ENCODE measurements at regions not wholly inside any gene's neighbourhood (a gene's known extent, or its start where the extent isn't known, plus 50 kb on each side); places are given as distances from the start of the nearest gene placed in this dataset.

- Histone ChIP-seq H3K9me3 (ENCODE audit: control insufficient read depth in 1 of 2, low read length in 2 of 2) (peaks cover 0 to 6% of the 10 kb centered on the region in 2 donors), H3K4me3 (ENCODE audit: low read depth in 1 of 2, low read length in 2 of 2) (no peak overlapping the region), H3K4me1 (ENCODE audit: control insufficient read depth in 1 of 2, insufficient read depth in 2 of 2, low read length in 2 of 2) (no peaks in the 10 kb centered on the region), H3K27me3 (ENCODE audit: low read depth, low read length) (no peaks in the 10 kb centered on the region), H3K36me3 (ENCODE audit: control insufficient read depth in 1 of 2, insufficient read depth in 2 of 2, low read length in 2 of 2) (no peaks in the 10 kb centered on the region), H3K27ac (ENCODE audit: low read length) (no peak overlapping the region)
These were observed 104.9 kb upstream of the SOD3 start for GRCh38 chr4:24690436-24690835.

DNA sequence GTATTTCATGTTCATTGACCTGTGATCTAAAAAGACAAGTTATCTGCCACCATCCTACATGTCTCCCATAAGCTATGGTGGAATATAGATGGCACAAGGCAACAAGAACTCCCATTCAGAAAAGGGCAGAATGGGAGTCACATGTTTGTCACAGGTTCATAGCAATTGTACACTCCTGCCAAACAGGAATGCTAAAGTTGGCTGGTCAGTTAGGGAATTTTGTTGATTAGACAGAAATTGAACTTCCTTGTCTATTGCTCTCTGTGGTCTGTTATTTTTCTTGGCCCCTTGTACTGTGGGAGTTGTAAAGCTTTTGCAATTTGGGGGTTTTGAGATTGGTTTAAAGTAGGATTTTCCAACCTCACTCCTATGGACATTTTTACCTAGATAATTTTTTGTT lies 101.7 kb upstream of the SOD3 start:
- Histone ChIP-seq H3K4me3 (ENCODE audit: low read depth in 1 of 2, low read length in 2 of 2) (no peak overlapping the region), H3K27me3 (ENCODE audit: low read depth, low read length) (no peaks in the 10 kb centered on the region), H3K36me3 (ENCODE audit: control insufficient read depth in 1 of 2, insufficient read depth in 2 of 2, low read length in 2 of 2) (no peaks in the 10 kb centered on the region), H3K27ac (ENCODE audit: low read length) (no peak overlapping the region), H3K4me1 (ENCODE audit: control insufficient read depth in 1 of 2, insufficient read depth in 2 of 2, low read length in 2 of 2) (no peaks in the 10 kb centered on the region), H3K9me3 (ENCODE audit: control insufficient read depth in 1 of 2, low read length in 2 of 2) (peaks cover 0 to 6% of the 10 kb centered on the region in 2 donors)

- Histone ChIP-seq H3K27ac (ENCODE audit: low read length) (no peak overlapping the region), H3K4me3 (ENCODE audit: low read depth in 1 of 2, low read length in 2 of 2) (no peak overlapping the region), H3K27me3 (ENCODE audit: low read depth, low read length) (no peaks in the 10 kb centered on the region), H3K9me3 (ENCODE audit: control insufficient read depth in 1 of 2, low read length in 2 of 2) (no peaks in the 10 kb centered on the region), H3K36me3 (ENCODE audit: control insufficient read depth in 1 of 2, insufficient read depth in 2 of 2, low read length in 2 of 2) (no peaks in the 10 kb centered on the region), H3K4me1 (ENCODE audit: control insufficient read depth in 1 of 2, insufficient read depth in 2 of 2, low read length in 2 of 2) (no peaks in the 10 kb centered on the region)
These were observed 95.3 kb upstream of the SOD3 start for GRCh38 chr4:24700118-24700517.

- no peaks in the 10 kb centered on the region for H3K36me3 ChIP-seq (ENCODE audit: control insufficient read depth in 1 of 2, insufficient read depth in 2 of 2, low read length in 2 of 2)
These were observed 93.7 kb upstream of the SOD3 start for GRCh38 chr4:24701683-24702082.

GRCh38 chr4:24702281-24702680 lies 93.1 kb upstream of the SOD3 start:
- no peaks in the 10 kb centered on the region for H3K4me1 ChIP-seq (ENCODE audit: control insufficient read depth in 1 of 2, insufficient read depth in 2 of 2, low read length in 2 of 2)
- no peak overlapping the region for H3K27ac ChIP-seq (ENCODE audit: low read length)
- no peak overlapping the region for H3K4me3 ChIP-seq (ENCODE audit: low read depth in 1 of 2, low read length in 2 of 2)
- peaks cover 0 to 2% of the 10 kb centered on the region in 2 donors for H3K9me3 ChIP-seq (ENCODE audit: control insufficient read depth in 1 of 2, low read length in 2 of 2)
- no peaks in the 10 kb centered on the region for H3K36me3 ChIP-seq (ENCODE audit: control insufficient read depth in 1 of 2, insufficient read depth in 2 of 2, low read length in 2 of 2)
- H3K27me3 ChIP-seq (ENCODE audit: low read depth, low read length), result no peaks in the 10 kb centered on the region

More at GRCh38 chr4:24701683-24702082, 93.7 kb upstream of the SOD3 start:
- no peak overlapping the region for H3K4me3 ChIP-seq (ENCODE audit: low read depth in 1 of 2, low read length in 2 of 2)
- H3K9me3 ChIP-seq (ENCODE audit: control insufficient read depth in 1 of 2, low read length in 2 of 2), result no peaks in the 10 kb centered on the region
- no peaks in the 10 kb centered on the region for H3K27me3 ChIP-seq (ENCODE audit: low read depth, low read length)
- no peaks in the 10 kb centered on the region for H3K4me1 ChIP-seq (ENCODE audit: control insufficient read depth in 1 of 2, insufficient read depth in 2 of 2, low read length in 2 of 2)
- no peak overlapping the region for H3K27ac ChIP-seq (ENCODE audit: low read length)

- peaks cover 0 to 2% of the 10 kb centered on the region in 2 donors for H3K9me3 ChIP-seq (ENCODE audit: control insufficient read depth in 1 of 2, low read length in 2 of 2)
- no peak overlapping the region for H3K27ac ChIP-seq (ENCODE audit: low read length)
- no peak overlapping the region for H3K4me3 ChIP-seq (ENCODE audit: low read depth in 1 of 2, low read length in 2 of 2)
- H3K4me1 ChIP-seq (ENCODE audit: control insufficient read depth in 1 of 2, insufficient read depth in 2 of 2, low read length in 2 of 2), result no peaks in the 10 kb centered on the region
- no peaks in the 10 kb centered on the region for H3K27me3 ChIP-seq (ENCODE audit: low read depth, low read length)
- no peaks in the 10 kb centered on the region for H3K36me3 ChIP-seq (ENCODE audit: control insufficient read depth in 1 of 2, insufficient read depth in 2 of 2, low read length in 2 of 2)
These were observed 92.1 kb upstream of the SOD3 start for GRCh38 chr4:24703298-24703697.

DNA sequence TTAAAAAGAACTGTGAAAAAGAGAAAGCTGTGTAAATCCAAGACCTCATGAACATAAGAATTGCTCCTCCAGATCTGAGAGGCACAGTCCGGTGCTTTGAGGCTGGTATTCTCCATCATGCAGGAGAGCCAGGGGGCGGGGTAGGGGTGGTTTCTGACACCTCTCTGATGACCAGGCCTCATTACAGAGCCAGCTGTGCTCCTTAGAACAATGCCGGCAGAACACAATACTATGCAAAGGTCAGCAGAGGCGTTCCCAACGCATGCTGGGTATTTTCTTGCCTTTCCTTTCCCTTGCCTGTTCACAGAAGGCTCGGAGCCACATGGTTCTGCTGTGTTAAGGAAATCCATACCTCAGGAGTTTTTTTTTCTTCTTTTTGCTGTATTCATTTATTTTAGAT lies 91.2 kb upstream of the SOD3 start:
- no peak overlapping the region for H3K27ac ChIP-seq (ENCODE audit: low read length)
- H3K36me3 ChIP-seq (ENCODE audit: control insufficient read depth in 1 of 2, insufficient read depth in 2 of 2, low read length in 2 of 2), result no peaks in the 10 kb centered on the region
- H3K27me3 ChIP-seq (ENCODE audit: low read depth, low read length), result no peaks in the 10 kb centered on the region
- H3K9me3 ChIP-seq (ENCODE audit: control insufficient read depth in 1 of 2, low read length in 2 of 2), result peaks cover 0 to 2% of the 10 kb centered on the region in 2 donors
- H3K4me1 ChIP-seq (ENCODE audit: control insufficient read depth in 1 of 2, insufficient read depth in 2 of 2, low read length in 2 of 2), result no peaks in the 10 kb centered on the region
- no peak overlapping the region for H3K4me3 ChIP-seq (ENCODE audit: low read depth in 1 of 2, low read length in 2 of 2)

- H3K4me3 ChIP-seq (ENCODE audit: low read depth in 1 of 2, low read length in 2 of 2), result no peak overlapping the region
- no peaks in the 10 kb centered on the region for H3K27me3 ChIP-seq (ENCODE audit: low read depth, low read length)
- H3K36me3 ChIP-seq (ENCODE audit: control insufficient read depth in 1 of 2, insufficient read depth in 2 of 2, low read length in 2 of 2), result no peaks in the 10 kb centered on the region
- peaks cover 0 to 2% of the 10 kb centered on the region in 2 donors for H3K9me3 ChIP-seq (ENCODE audit: control insufficient read depth in 1 of 2, low read length in 2 of 2)
- no peaks in the 10 kb centered on the region for H3K4me1 ChIP-seq (ENCODE audit: control insufficient read depth in 1 of 2, insufficient read depth in 2 of 2, low read length in 2 of 2)
- no peak overlapping the region for H3K27ac ChIP-seq (ENCODE audit: low read length)
These were observed 90.2 kb upstream of the SOD3 start for GRCh38 chr4:24705016-24705753.

GRCh38 chr4:24713604-24714003 lies 81.8 kb upstream of the SOD3 start:
- no peak overlapping the region for H3K27ac ChIP-seq (ENCODE audit: low read length)

GRCh38 chr4:24719615-24720014 lies 75.8 kb upstream of the SOD3 start:
- Histone ChIP-seq H3K27ac (ENCODE audit: low read length) (no peak overlapping the region), H3K36me3 (ENCODE audit: control insufficient read depth in 1 of 2, insufficient read depth in 2 of 2, low read length in 2 of 2) (no peaks in the 10 kb centered on the region), H3K4me3 (ENCODE audit: low read depth in 1 of 2, low read length in 2 of 2) (no peak overlapping the region), H3K4me1 (ENCODE audit: control insufficient read depth in 1 of 2, insufficient read depth in 2 of 2, low read length in 2 of 2) (no peaks in the 10 kb centered on the region), H3K27me3 (ENCODE audit: low read depth, low read length) (no peaks in the 10 kb centered on the region), H3K9me3 (ENCODE audit: control insufficient read depth in 1 of 2, low read length in 2 of 2) (peaks cover 2 to 3% of the 10 kb centered on the region in 2 donors)

More at GRCh38 chr4:24713604-24714003, 81.8 kb upstream of the SOD3 start:
- no peaks in the 10 kb centered on the region for H3K4me1 ChIP-seq (ENCODE audit: control insufficient read depth in 1 of 2, insufficient read depth in 2 of 2, low read length in 2 of 2)
- peaks cover 3 to 6% of the 10 kb centered on the region in 2 donors for H3K9me3 ChIP-seq (ENCODE audit: control insufficient read depth in 1 of 2, low read length in 2 of 2)
- H3K4me3 ChIP-seq (ENCODE audit: low read depth in 1 of 2, low read length in 2 of 2), result no peak overlapping the region
- no peaks in the 10 kb centered on the region for H3K27me3 ChIP-seq (ENCODE audit: low read depth, low read length)
- H3K36me3 ChIP-seq (ENCODE audit: control insufficient read depth in 1 of 2, insufficient read depth in 2 of 2, low read length in 2 of 2), result no peaks in the 10 kb centered on the region

GRCh38 chr4:24720436-24720835 lies 74.9 kb upstream of the SOD3 start:
- Histone ChIP-seq H3K4me1 (ENCODE audit: control insufficient read depth in 1 of 2, insufficient read depth in 2 of 2, low read length in 2 of 2) (no peaks in the 10 kb centered on the region), H3K27ac (ENCODE audit: low read length) (no peak overlapping the region), H3K9me3 (ENCODE audit: control insufficient read depth in 1 of 2, low read length in 2 of 2) (no peaks in the 10 kb centered on the region), H3K27me3 (ENCODE audit: low read depth, low read length) (no peaks in the 10 kb centered on the region), H3K36me3 (ENCODE audit: control insufficient read depth in 1 of 2, insufficient read depth in 2 of 2, low read length in 2 of 2) (no peaks in the 10 kb centered on the region), H3K4me3 (ENCODE audit: low read depth in 1 of 2, low read length in 2 of 2) (no peak overlapping the region)

GRCh38 chr4:24720979-24721378 lies 74.4 kb upstream of the SOD3 start:
- no peaks in the 10 kb centered on the region for H3K9me3 ChIP-seq (ENCODE audit: control insufficient read depth in 1 of 2, low read length in 2 of 2)
- H3K4me1 ChIP-seq (ENCODE audit: control insufficient read depth in 1 of 2, insufficient read depth in 2 of 2, low read length in 2 of 2), result no peaks in the 10 kb centered on the region
- H3K27ac ChIP-seq (ENCODE audit: low read length), result no peak overlapping the region
- no peaks in the 10 kb centered on the region for H3K36me3 ChIP-seq (ENCODE audit: control insufficient read depth in 1 of 2, insufficient read depth in 2 of 2, low read length in 2 of 2)
- no peaks in the 10 kb centered on the region for H3K27me3 ChIP-seq (ENCODE audit: low read depth, low read length)
- H3K4me3 ChIP-seq (ENCODE audit: low read depth in 1 of 2, low read length in 2 of 2), result no peak overlapping the region

Measured in muscle layer of duodenum (tissue), 2 donors.